Stimulated activated CD4-positive, alpha-beta T cell treated with anti-CD3 and anti-CD28 coated beads, TNF-alpha, amount 100 ng/mL, for 48 hours (primary cell): ENCODE measurements at regions not wholly inside any gene's neighbourhood (a gene's known extent, or its start where the extent isn't known, plus 50 kb on each side); places are given as distances from the start of the nearest gene placed in this dataset.

Experiments used
- DNase-seq, 3 donors: peaks; one replicate each; pipeline ENCODE4 v3.0.0-alpha.2; 2020; ENCODE audit warnings: low read depth in 3 of 3

DNA sequence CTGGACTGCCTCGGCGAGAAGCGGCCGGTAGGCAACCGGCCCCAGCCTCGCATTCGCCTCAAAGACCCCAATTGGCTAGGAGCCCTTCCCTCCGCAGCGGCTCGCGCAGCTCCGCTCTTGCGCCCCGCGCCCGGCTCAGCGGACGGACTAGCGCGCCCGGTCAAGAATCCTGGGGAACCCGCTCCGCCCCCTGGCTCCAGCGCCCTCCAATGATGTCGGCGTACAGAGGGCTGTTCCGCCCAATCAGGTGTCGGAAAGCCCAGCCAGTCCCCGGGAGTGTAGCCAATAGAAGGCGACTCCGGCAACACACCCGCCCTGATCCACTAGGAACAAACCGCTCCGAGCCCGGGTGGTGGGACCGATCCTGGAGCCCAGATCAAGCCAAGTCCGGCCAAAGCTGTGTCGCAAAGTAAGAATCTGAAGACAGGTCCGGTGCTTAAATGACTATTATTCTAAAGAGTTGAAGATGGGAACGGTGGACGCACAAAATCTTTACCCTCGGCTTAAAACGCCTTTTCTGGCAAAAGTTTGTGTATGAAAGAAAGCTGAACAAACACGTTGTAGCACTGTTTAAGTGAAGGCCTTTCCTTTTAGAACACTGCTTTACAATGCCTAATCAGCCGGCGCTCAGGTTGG, 132.2 kb downstream of the OGFRL1 start:
- DNase-seq, result peak in 2 of 3 donors; percentile 4 to 7

DNA sequence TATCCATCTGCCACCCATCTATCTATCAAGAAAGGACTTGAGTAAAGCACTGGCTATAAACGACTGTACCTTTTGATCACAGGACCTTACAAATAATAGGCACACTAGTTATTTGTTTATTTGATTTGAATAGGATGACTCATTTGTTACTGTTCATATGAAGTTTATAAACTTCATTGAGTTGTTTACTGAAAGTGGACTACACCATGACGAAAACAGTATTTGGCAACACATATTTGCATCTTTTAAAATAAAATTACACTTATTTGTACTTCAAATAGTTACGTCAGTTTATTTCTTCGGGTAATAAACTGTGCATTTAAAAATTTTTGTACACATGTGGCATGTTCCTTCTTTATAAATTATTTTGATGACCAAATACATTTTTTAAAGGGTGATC, 133.0 kb downstream of the OGFRL1 start:
- no peak for DNase-seq

DNA sequence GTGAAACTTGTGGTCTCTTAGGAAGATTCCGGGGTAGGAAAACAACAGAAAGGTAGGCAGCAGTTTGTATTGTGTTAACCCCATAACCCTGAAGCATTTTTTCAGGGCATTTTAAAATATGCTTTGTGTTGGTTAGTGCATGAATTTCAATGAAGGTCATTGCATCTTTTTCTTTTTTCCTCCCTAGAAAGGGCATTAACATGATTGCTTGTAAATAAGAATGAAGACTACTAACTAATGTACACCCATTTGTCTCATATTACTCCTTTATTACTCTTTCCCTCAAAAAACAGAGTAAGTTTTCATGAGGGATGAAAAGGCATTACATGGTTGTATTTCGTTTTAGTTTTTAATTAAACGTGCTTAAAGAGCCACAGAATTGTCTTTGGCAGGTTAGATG, 141.4 kb downstream of the OGFRL1 start:
- DNase-seq, result no peak

DNA sequence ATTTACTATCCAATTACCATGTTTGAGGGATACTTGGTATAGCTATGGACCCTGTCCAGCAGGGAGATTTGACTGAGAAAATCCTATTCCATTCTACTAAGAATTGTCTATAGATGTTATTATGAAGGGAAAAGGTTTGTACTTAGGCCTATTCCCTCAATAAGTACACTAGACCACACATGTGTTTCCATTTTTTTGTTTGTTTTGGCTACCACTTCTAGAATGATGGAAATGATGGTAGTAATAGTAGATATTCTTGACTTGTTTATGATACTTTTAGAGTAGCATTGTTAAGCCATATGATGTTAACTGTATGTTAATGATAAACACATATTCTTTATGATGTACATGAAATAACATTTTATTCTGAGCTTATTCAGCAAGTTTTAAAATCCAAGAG, 144.8 kb downstream of the OGFRL1 start:
- DNase-seq, result no peak

DNA sequence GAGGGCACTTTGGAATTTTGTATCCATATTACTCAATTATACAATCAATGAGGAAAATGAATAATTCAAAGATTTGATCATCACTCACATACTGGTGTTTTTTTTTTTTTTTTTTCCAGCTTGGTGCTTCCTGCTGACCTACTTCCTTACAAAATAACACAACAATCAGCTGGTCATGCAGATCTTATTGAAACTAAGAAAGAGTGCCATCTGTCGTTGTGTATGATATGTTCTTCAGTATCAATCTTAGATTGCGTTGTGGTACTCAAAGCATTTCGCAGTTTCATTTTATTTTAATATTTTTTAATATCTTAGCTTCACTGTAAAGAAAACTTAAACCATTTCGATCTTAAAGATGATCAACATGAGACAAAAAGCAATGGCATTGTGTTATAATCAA, 155.6 kb downstream of the OGFRL1 start:
- no peak for DNase-seq

DNA sequence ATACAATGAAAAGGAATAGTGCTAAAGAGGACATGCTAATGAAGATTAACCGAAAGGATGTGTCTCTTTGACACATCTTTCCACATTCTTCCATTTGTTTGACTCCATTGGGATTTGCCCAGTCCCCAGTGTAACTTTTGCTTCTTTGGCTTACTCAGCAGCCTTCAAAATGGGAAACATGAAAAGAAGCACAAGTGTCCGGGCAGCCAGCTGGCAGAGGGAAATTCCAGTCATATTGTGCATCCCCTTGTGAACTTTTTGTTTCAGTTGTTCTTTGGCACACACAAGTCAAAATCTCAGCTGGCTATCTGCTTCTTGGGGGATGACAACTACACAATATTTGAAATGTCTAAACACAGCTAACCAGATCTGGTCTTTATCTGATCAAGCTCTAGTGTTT, 157.4 kb downstream of the OGFRL1 start:
- no peak for DNase-seq

DNA sequence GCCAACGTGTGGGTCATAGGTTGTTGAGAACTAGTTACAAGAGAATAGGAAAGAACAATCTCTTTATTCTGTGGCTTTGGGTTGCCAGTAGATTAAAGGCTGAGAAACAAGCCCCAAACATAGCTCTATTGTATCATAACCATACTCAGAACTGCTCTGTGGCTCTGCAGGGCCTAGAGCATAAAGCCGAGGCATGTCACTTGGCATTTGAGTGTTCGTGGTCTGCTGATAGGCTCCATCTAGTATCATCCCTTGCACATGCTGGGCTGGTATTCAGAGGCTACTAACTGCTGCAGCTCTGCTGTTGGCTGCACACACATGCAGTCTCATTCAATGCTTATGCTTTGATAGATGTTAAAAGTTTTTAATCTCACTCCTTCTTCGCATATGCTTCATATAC, 157.9 kb downstream of the OGFRL1 start:
- no peak for DNase-seq

DNA sequence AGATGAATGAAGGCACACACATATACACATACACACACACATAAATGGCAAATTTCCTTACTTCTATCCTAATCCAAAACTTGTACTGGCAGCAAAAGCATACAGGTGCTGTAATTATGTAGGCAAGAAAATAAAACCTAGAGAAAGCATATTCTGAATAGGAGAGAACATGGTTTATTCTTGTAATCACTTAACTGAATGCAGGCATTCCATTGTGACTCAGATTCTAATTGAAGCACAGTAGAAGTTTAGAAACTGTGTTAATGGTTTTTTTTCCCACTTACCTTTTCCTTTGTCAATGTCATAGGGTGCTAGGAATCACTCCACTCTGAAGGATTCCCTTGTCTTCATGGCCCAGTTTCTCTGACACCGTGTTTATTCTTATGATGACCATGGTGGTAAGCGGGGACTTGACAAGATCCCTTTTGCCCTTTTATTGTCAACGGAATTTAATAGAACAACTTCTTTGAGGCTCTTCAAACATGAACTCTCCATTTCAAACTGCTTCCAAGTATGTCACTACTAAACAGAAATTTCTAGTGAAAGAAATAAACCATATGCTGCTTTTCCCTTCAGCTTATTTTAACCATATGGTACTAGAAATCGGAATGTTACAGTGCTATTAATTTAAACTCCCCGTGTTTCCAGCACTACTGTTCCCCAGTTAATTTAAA, 164.2 kb downstream of the OGFRL1 start:
- DNase-seq, result no peak

DNA sequence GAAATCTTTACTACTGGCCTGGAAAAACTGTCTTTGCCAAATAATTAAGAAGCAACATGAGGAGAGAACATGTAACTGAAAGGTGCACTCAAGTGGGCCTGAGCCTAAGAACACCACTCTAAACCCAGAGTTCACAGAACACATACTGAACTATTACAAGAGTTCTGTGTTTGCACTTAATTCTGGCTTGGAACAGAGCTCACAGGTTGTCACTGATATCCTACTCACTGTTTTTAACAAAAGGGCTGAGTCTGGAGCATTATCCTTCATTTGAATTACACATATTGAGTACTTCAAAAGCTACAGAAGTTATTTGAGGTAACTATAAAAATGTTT, 164.7 kb downstream of the OGFRL1 start:
- DNase-seq, result no peak

DNA sequence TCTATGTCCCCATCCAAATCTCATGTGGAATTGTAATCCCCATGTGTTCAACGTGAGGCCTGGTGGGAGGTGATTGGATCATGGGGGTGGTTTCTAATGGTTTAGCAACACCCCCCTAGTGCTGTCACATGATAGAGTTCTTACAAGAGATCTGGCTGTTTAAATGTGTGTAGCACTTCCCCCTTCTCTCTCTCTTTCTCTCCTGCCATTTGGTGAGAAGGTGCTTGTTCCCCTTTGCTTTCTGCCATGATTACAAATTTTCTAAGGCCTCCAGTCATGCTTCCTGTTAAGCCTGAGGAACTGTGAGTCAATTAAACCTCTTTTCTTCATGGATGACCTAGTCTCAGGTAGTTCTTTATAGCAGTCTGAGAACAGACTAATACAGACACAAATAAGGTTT, 165.4 kb downstream of the OGFRL1 start:
- DNase-seq, result no peak

DNA sequence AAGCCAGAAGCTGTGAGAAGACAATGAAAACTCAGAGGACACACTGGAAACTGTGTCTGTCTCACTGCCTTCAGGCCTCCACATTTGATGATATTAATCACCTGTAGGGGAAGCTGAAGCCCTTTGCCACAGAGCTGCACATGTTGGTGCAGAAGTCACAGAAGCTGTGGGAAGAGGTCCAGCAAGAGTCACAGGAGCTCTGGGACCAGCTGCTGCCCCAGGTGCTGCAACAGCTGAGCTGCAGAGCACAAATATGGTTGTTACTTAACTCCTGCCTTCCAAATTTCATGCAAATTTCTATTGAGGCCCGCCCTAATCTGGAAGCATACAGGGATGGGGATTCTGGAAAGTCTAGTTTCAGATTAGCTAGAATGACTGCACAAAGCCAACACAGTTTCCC, 169.3 kb downstream of the OGFRL1 start:
- no peak for DNase-seq

DNA sequence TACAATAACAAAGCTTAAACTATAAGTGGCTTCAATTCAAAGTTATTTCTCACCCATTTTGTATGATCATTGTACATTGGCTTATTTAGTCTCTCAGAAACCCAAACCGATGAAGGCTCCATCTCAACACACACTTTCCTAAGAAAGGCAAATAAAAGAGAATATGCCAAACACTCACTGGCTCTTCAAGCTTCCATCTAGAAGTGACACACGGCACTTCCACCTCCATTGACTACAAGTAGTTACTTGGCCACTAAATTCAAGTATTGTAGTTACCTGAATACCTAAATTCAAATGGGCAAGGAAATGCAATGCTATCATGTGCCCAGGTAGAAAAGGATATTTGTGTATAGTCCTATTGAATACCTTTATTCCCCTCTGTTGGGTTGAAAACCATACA, 170.6 kb downstream of the OGFRL1 start:
- DNase-seq, result no peak

DNA sequence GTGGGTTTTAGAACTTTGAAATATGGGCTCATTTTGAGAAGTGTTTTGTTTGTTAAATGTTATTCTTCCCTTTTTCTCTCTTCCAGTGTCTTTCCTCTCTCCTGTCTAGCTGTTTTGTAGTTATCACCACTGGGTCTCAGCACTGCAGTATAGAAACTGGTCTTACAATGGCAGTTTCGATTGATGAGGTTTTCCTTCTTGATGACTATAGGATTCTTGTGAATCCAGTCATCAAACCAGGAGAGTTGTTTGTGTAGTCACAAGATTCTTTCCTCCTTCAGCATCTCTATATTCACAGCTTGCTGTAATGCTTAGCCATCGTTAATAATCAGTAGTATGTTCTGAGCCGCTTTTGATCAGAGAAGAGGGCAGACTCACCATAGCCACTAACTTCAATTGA, 172.3 kb downstream of the OGFRL1 start:
- DNase-seq, result no peak

DNA sequence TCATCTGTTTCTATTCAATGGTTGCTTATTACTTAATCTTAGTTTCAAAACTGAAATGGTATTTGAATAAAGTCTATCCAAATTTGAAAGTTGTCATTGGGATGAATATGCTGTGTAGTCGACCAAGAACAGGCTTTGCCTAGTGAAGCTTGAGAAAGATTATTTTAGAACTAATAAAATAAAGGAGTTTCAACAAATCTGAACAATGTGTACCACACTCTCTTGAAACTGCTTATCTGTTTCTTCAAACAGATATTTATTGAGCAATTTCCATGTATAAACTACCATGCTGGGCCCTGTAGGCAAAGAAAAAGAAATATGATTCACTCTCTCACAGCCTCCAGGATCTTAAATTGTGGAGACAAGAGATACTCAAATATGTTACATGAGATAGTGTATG, 174.4 kb downstream of the OGFRL1 start:
- no peak for DNase-seq

DNA sequence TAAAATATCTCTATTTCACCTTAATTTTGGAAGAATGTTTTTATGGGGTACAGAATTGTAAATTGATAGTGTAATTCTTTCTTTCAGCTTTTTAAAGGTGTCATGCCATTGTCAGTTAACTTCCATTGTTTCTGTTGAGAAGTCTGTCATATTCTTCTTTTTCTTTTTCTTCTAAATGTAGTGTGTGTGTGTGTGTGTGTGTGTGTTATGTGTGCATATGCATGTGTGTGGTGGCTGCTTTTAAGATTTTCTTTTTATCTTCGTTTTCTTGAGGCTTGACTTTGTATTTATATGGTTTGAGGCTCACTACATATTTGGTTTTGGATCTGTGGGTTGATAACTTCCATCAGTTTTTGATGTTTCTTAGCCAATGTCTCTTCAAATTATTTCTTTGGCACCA, 176.5 kb downstream of the OGFRL1 start:
- DNase-seq, result no peak

DNA sequence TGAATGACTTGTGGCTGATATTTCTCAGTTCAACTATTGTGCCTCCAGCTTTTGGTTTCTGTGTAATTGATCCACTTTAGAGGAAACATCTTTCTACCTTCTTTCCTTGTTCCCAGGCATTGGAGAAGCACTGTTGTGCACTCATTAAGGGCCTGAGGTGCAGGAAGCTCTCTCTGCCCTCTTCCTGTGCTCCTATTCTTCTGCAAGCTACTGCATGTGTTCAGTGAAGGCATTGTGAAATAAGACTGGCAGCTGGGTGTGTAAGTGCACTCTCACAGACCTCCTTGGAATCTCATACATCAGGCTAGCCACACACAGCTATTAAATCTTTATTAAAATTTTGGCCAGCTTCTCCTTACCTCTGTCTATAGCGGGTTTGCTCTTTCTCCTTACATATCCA, 177.8 kb downstream of the OGFRL1 start:
- no peak for DNase-seq

DNA sequence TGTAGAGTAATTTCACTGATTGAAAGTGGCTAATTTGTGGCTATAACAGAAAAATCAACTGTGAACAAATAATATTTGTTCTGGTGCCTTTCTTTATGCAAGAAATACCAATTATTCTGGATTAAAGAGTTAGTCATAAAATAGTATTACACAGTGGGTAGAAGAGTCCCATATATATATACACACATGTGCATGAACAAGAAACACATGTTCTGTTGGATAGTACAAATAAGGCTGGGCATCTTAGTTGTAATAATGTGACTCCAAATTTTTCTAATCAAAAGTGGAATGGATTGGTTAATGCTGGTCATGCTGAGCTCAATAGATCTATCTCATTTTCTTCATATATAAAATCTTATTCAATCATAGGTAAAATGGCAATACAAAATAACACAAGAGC, 179.4 kb downstream of the OGFRL1 start:
- DNase-seq, result no peak

DNA sequence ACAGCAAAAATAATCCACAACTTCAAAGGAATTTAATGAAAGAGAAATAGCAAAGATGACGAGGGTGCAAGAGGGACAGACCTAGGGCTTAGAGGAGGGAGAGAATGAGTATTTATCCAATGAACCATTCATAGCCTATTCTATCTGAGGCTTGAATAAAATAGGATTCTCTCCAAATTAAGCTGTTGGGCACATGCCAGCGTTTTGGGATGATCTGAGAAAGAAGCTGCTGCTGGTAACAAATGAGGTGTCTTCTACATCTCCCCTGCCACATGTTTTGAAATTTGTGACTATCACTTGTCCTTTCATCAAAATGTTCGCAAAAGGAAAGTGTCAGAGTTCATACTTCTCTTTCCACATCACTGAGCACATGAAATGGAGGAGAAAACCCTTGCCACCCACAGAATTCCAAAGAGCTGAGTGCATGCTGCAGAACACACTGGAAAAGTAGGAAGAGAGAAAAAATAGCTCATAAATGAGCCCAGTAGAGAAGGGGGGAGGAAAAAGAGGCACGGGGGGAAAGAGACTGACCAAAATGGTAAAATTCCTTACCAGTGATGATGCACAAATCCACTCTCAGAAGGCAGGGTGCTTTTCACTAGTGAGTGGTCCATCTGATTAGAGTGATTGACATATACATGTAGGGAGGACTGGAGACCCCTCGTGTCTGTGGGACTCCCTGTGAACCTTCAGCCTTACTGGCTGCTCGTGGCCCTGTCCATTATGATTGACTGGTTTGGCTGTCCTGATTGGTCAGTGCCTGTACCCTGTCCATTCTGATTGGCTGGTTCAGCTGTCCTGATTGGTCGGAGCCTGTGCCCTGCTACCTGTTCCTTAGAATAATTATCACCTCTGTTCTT, 180.5 kb downstream of the OGFRL1 start:
- DNase-seq, result no peak

DNA sequence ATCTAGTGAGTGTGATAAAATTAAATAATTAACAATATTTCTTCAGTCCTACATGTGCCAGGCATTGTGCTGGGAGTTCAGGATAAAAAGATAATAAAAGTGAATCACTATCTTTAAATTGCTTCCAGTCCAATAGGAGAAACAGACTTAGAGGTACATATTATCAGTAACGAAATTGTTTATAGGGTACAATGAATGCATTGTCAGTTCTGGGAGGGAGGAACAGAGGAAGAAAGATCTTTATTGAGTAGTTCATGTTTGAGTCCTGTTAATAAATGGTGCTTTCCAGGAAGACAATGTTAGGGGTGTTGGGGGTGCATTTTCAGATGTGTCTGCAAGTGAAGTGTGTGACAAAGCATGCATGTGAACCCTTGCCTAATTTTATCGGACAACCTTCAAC, 183.1 kb downstream of the OGFRL1 start:
- no peak for DNase-seq

DNA sequence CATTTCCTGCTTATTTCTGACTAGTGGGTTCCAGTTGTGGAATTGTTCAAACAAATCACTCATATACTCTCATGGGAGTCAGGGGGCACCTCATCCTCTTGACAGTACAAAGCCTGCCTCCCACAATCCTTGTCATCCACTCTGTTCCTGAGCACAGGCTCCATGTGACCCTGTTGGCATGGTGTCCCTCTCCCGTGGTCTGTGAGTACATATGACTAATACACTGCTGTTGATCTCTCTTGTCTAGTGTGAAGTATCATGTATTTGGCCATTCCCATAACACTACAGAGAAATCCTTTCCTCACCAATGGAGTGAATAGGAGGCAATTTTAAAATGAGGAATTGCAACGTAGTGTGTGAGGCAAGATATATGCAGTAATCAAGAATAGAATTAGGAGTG, 185.3 kb downstream of the OGFRL1 start:
- DNase-seq, result no peak

DNA sequence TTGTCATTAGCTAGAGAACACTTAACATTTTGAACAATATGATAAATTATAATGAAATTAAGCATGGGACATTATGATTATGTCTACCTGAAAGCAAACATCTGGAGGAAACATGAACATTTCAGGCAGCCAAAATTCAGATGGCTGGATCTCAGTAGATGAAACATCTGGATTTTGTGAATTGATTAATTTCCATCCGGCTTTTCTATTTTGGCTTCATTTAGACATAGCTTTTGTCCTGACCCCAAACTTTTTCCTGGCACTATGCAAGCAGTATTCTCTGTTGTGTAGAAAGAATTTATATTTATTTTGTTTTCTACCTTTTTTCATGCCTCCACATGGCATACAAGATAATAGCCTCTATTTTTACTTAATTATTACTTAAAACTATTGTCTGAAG, 186.3 kb downstream of the OGFRL1 start:
- no peak for DNase-seq

DNA sequence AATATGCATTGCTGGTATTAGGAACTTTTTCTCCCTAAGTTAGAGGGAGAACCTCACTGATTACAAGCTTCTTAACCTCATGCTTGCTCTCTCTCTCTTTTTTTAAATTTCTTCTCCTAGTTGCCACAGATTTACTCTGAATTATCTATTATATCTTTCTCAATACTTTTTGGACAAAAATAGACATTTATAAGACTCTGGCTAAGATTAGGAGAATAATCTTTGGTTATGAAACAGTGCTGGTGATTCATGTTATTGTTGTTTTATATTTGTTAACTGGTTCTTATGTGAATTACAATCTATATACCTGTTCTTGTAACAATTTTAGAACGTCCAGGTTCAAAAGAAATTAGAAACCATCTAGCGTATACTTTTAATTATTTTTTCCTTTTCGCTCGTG, 187.8 kb downstream of the OGFRL1 start:
- DNase-seq, result no peak

DNA sequence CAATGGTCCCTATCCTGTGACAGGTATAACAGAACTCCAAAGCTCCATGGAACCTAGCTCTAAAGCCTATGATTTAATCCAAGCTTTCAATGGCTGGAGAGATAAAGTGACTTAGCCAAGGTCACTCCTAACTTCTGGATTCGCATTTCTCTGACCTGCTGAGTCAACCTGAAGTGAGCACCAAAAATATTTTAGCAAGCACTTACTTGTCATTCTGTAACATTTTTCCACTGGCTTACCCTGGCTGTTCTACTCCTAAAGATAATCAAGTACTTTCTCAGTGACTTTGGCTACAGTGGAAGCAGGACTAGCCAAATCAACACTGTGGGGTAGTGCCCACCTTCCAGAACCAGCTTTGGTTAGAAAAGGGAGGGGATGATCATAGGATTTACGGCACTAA, 188.3 kb downstream of the OGFRL1 start:
- no peak for DNase-seq
